ENCODE measurements at regions not wholly inside any gene's neighbourhood (a gene's known extent, or its start where the extent isn't known, plus 50 kb on each side); places are given as distances from the start of the nearest gene placed in this dataset.

- no peak for TF ChIP-seq CTCF (IDR thresholded peaks at IDR 0.05; ENCODE audit: insufficient read depth, low read depth, low read length)
- TF ChIP-seq EZH2 (IDR thresholded peaks at IDR 0.05; ENCODE audit: insufficient read depth, low read length) = no peak
Observed at GRCh38 chr2:147632198-147632597, 212.6 kb upstream of the ACVR2A start.

All from astrocyte (in vitro differentiated cells and primary cell).